ENCODE measurements at regions not wholly inside any gene's neighbourhood (a gene's known extent, or its start where the extent isn't known, plus 50 kb on each side); places are given as distances from the start of the nearest gene placed in this dataset.
"Not testable (repeated sequence)": the region's sequence is repeated elsewhere in the genome, so short reads cannot be mapped to it uniquely, and the experiment has no call there.

- DNase-seq (ENCODE audit: low spot score), result no peak
These were observed 783.1 kb downstream of the GBE1 start for GRCh38 chr3:80978216-80978969.

- no peak for DNase-seq (ENCODE audit: low spot score)
These were observed 791.2 kb downstream of the GBE1 start for GRCh38 chr3:80970292-80970691.

GRCh38 chr3:80929576-80929975 is 831.9 kb downstream of the GBE1 start:
- no peak for DNase-seq (ENCODE audit: low spot score)

- no peak for DNase-seq (ENCODE audit: low spot score)
These were observed 846.6 kb downstream of the GBE1 start for GRCh38 chr3:80914854-80915253.

- DNase-seq (ENCODE audit: low spot score), result no peak
These were observed 863.2 kb downstream of the GBE1 start for GRCh38 chr3:80898211-80898610.

GRCh38 chr3:80897005-80897404 is 864.4 kb downstream of the GBE1 start:
- not testable (repeated sequence) for DNase-seq (ENCODE audit: low spot score)

- no peak for DNase-seq (ENCODE audit: low spot score)
These were observed 870.9 kb downstream of the GBE1 start for GRCh38 chr3:80890571-80890970.

- no peak for DNase-seq (ENCODE audit: low spot score)
These were observed 871.9 kb downstream of the GBE1 start for GRCh38 chr3:80889535-80889934.

GRCh38 chr3:80870476-80871041 is 890.9 kb downstream of the GBE1 start:
- DNase-seq (ENCODE audit: low spot score), result no peak

- DNase-seq (ENCODE audit: low spot score), result no peak
These were observed 906.0 kb downstream of the GBE1 start for GRCh38 chr3:80855482-80855881.

GRCh38 chr3:80836395-80836794 is 925.0 kb downstream of the GBE1 start:
- no peak for DNase-seq (ENCODE audit: low spot score)

GRCh38 chr3:80807577-80807976 is 953.9 kb downstream of the GBE1 start:
- DNase-seq (ENCODE audit: low spot score), result no peak

- DNase-seq (ENCODE audit: low spot score), result no peak
These were observed 954.8 kb downstream of the GBE1 start for GRCh38 chr3:80806673-80807072.

GRCh38 chr3:80788914-80789313 is 972.5 kb downstream of the GBE1 start:
- no peak for DNase-seq (ENCODE audit: low spot score)

- DNase-seq (ENCODE audit: low spot score), result no peak
These were observed 975.6 kb downstream of the GBE1 start for GRCh38 chr3:80785875-80786274.

- no peak for DNase-seq (ENCODE audit: low spot score)
These were observed 976.0 kb downstream of the GBE1 start for GRCh38 chr3:80785475-80785874.

- no peak for DNase-seq (ENCODE audit: low spot score)
These were observed 990.4 kb downstream of the GBE1 start for GRCh38 chr3:80771085-80771484.

GRCh38 chr3:80770106-80771074 is 991.1 kb downstream of the GBE1 start:
- no peak for DNase-seq (ENCODE audit: low spot score)

- DNase-seq (ENCODE audit: low spot score), result no peak
These were observed 991.8 kb downstream of the GBE1 start for GRCh38 chr3:80769683-80770082.

- no peak for DNase-seq (ENCODE audit: low spot score)
These were observed 993.8 kb downstream of the GBE1 start for GRCh38 chr3:80767604-80768003.

- no peak for DNase-seq (ENCODE audit: low spot score)
These were observed 987.2 kb upstream of the ROBO1 start for GRCh38 chr3:80754969-80755368.

GRCh38 chr3:80753021-80753420 is 985.2 kb upstream of the ROBO1 start:
- DNase-seq (ENCODE audit: low spot score), result no peak

- no peak for DNase-seq (ENCODE audit: low spot score)
These were observed 982.8 kb upstream of the ROBO1 start for GRCh38 chr3:80750637-80751036.
